CD4-positive, alpha-beta T cell treated with Interleukin-1 beta for 1 hour (primary cell): ENCODE measurements at regions not wholly inside any gene's neighbourhood (a gene's known extent, or its start where the extent isn't known, plus 50 kb on each side); places are given as distances from the start of the nearest gene placed in this dataset.
"Not testable (repeated sequence)": the region's sequence is repeated elsewhere in the genome, so short reads cannot be mapped to it uniquely, and the experiment has no call there.

ENCODE experiments used
- DNase-seq, 2 donors: peaks; one replicate each; pipeline ENCODE4 v3.0.0-alpha.2; 2020 to 2022

GRCh38 chr9:115413304-115413703 lies 295.3 kb upstream of the TNC start:
- no peak for DNase-seq

GRCh38 chr9:115413766-115414382 lies 295.9 kb upstream of the TNC start:
- DNase-seq, result no peak

GRCh38 chr9:115414561-115414960 lies 296.6 kb upstream of the TNC start:
- no peak for DNase-seq

- no peak for DNase-seq
These were observed 297.5 kb upstream of the TNC start for GRCh38 chr9:115415450-115415849.

- DNase-seq, result no peak
These were observed 298.3 kb upstream of the TNC start for GRCh38 chr9:115416299-115416698.

GRCh38 chr9:115418181-115418580 lies 300.2 kb upstream of the TNC start:
- DNase-seq, result not testable (repeated sequence)

GRCh38 chr9:115422932-115423440 lies 305.0 kb upstream of the TNC start:
- DNase-seq, result no peak

- DNase-seq, result no peak
These were observed 305.7 kb upstream of the TNC start for GRCh38 chr9:115423646-115424045.

- DNase-seq, result no peak
These were observed 307.6 kb upstream of the TNC start for GRCh38 chr9:115425601-115426000.

GRCh38 chr9:115437418-115437817 lies 319.5 kb upstream of the TNC start:
- no peak for DNase-seq

GRCh38 chr9:115439641-115440040 lies 321.7 kb upstream of the TNC start:
- DNase-seq, result no peak

GRCh38 chr9:115442054-115442453 lies 324.1 kb upstream of the TNC start:
- DNase-seq, result no peak

- no peak for DNase-seq
These were observed 325.9 kb upstream of the TNC start for GRCh38 chr9:115443890-115444289.

- no peak for DNase-seq
These were observed 327.0 kb upstream of the TNC start for GRCh38 chr9:115444959-115445358.

GRCh38 chr9:115445655-115446054 lies 327.7 kb upstream of the TNC start:
- DNase-seq, result no peak

GRCh38 chr9:115456515-115456914 lies 338.6 kb upstream of the TNC start:
- no peak for DNase-seq

GRCh38 chr9:115461280-115461679 lies 343.3 kb upstream of the TNC start:
- no peak for DNase-seq

- DNase-seq, result no peak
These were observed 344.7 kb upstream of the TNC start for GRCh38 chr9:115462623-115463022.

GRCh38 chr9:115466756-115467155 lies 348.8 kb upstream of the TNC start:
- no peak for DNase-seq

- no peak for DNase-seq
These were observed 351.9 kb upstream of the TNC start for GRCh38 chr9:115469841-115470240.

- DNase-seq, result not testable (repeated sequence)
These were observed 355.1 kb upstream of the TNC start for GRCh38 chr9:115473032-115473431.

- DNase-seq, result no peak
These were observed 363.8 kb upstream of the TNC start for GRCh38 chr9:115481769-115482168.

- no peak for DNase-seq
These were observed 364.8 kb upstream of the TNC start for GRCh38 chr9:115482747-115483146.

GRCh38 chr9:115492869-115493268 lies 374.9 kb upstream of the TNC start:
- no peak for DNase-seq

GRCh38 chr9:115494393-115494792 lies 376.4 kb upstream of the TNC start:
- no peak for DNase-seq
